ENCODE measurements at regions not wholly inside any gene's neighbourhood (a gene's known extent, or its start where the extent isn't known, plus 50 kb on each side); places are given as distances from the start of the nearest gene placed in this dataset.

DNA sequence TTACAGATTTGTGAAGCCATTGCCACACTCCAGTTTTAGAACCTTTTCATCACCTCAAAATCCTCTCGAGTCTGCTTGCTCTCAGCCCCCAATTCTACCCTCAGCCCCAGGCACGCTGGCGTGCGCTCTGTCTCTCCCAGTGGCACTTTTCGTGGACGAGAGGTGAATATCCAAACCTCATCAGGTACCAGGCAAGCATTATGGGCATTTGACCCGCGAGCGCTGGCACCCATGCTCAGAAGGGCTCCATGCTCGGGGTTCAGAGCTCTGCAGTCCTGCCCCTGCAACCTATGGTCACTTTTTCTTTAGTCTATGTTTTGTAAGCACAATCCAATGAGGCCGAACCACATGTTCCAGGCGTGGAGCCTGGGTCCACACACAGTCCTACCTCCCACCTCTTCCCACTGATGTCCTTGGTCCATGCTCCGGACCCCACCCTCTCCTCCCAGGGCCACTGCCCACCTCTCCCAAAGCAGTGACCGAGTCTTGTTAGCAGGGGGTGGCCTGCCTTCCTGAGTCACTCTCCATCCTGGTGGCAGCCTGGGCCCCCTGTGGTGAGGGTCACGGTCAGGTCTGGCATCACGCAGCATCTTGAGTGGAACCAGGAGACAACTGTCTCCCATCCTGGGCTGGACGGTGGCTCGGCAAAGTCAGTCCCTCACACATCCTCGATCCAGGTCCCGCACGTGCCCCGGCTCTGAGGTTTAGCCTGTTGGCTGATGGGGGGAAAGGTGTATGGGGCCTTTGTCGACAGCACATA lies 256.9 kb downstream of the NDUFA10 start:
- Histone ChIP-seq H3K4me1 (ENCODE audit: control insufficient read depth in 1 of 2, insufficient read depth in 1 of 2, low read depth in 1 of 2, low read length in 1 of 2) (no peaks in the 10 kb centered on the region), H3K27me3 (peaks cover 17% of the 10 kb centered on the region), H3K9me3 (no peaks in the 10 kb centered on the region), H3K36me3 (no peaks in the 10 kb centered on the region), H3K27ac (no peak overlapping the region), H3K4me3 (ENCODE audit: low read depth in 1 of 2, low read length in 1 of 2) (no peak overlapping the region)
- TF ChIP-seq, protein P1, sequence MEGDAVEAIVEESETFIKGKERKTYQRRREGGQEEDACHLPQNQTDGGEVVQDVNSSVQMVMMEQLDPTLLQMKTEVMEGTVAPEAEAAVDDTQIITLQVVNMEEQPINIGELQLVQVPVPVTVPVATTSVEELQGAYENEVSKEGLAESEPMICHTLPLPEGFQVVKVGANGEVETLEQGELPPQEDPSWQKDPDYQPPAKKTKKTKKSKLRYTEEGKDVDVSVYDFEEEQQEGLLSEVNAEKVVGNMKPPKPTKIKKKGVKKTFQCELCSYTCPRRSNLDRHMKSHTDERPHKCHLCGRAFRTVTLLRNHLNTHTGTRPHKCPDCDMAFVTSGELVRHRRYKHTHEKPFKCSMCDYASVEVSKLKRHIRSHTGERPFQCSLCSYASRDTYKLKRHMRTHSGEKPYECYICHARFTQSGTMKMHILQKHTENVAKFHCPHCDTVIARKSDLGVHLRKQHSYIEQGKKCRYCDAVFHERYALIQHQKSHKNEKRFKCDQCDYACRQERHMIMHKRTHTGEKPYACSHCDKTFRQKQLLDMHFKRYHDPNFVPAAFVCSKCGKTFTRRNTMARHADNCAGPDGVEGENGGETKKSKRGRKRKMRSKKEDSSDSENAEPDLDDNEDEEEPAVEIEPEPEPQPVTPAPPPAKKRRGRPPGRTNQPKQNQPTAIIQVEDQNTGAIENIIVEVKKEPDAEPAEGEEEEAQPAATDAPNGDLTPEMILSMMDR (IDR thresholded peaks at IDR 0.05), result no peak

DNA sequence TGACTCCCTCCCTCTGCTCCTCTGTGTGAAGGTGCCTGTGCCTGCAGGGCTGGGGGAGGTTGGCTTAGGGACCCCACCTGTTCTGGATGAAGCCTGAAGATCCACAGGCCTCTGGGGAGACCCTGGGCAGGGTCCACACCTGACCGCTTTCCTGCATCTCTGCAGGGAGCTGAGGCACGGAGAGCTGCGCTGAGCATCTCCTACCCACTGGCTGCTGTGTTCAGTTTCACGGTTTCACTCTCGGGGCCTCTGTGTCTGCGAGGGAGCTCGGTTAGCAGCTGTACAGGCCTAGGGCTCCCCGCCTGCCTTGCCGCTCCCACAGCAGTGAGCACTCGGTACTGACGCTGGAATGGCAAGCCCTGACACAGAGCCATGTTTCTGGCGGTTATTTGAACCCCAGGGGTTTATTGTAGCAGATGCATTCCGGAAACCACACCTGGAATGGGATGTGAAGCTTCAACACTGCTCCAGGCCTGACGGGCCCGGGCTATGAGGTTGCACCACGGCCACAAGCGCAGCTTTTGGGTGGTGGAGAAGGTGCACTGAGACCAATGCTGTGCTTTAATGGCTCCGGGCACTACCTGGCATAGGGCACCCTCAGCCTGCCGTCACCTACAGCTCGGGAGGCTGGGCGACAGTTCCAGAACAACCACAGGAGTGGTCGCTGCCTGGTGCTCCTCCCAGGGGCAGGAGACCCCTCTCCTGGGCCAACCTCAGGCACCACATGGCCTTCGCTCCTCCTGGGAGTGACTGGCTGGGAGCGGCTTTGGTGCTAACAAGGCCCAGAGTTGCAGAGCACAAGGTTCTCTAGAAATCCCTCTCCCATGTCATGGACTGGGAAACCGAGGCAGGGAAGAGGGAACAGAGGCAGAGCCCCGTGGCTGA lies 257.9 kb downstream of the NDUFA10 start:
- TF ChIP-seq, protein P1 (IDR thresholded peaks at IDR 0.05), result no peak
- Histone ChIP-seq H3K4me3 (ENCODE audit: low read depth in 1 of 2, low read length in 1 of 2) (no peak overlapping the region), H3K9me3 (no peaks in the 10 kb centered on the region), H3K27me3 (peaks cover 17% of the 10 kb centered on the region), H3K4me1 (ENCODE audit: control insufficient read depth in 1 of 2, insufficient read depth in 1 of 2, low read depth in 1 of 2, low read length in 1 of 2) (no peaks in the 10 kb centered on the region), H3K36me3 (no peaks in the 10 kb centered on the region), H3K27ac (no peak overlapping the region)

DNA sequence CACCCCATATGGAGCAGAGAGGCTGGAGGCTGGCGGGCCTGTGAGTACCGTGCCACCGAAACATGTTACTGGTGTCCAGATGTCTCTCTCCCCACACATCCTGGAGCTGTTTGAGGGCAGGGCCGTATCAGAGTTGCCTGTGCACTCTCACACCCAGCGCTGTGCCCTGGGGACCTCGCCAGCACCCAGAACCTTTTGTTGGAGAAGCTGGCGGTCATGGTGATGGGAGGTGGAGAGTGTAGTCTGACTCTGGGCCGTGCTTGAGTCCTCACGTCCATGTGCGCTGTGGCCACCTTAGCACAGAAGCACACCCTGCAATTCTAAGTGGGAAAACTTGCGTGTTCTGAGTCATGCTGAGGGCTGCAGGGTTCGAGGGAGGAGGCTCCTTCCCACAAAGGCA lies 259.2 kb downstream of the NDUFA10 start:
- Histone ChIP-seq H3K9me3 (no peaks in the 10 kb centered on the region), H3K4me1 (ENCODE audit: control insufficient read depth in 1 of 2, insufficient read depth in 1 of 2, low read depth in 1 of 2, low read length in 1 of 2) (no peaks in the 10 kb centered on the region), H3K4me3 (ENCODE audit: low read depth in 1 of 2, low read length in 1 of 2) (no peak overlapping the region), H3K36me3 (no peaks in the 10 kb centered on the region), H3K27ac (no peak overlapping the region), H3K27me3 (peaks cover 17% of the 10 kb centered on the region)
- TF ChIP-seq, protein P1 (IDR thresholded peaks at IDR 0.05), result no peak

DNA sequence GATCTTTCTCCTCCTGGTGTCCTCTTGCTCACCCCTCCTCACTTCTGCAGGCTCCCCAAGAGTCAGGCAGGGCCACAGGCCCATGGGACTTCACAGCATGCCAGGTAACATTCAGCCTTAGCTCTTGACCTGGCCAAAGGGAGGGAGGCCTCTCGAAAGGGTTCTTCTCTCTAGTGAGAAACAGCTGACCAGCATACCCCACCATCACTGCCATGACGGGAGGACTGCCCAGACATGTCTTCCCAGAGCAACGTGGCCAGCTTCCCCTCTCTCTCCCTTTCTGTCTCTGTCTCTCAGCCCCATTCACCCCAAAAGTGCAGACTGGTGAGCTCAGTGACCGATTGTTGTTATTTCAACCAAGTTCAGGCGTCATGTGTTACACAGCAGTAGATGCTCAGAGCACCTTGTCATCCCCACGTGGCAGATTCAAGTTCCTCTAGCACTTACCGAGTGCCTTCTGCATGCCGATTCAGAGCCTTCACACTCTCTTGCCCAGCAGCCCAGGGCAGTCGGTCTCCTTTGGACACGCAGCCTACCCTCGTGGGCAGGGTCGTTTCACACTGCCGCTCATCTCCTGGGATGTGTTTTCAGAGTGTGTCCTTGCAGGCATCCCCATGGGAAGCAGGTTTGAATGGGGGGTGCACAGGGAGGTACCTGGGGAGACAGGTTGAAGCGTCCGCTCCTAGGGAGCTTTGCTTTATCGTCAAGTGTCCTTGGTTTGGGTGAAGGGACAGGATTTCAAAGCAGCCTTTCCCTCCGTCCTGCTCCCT lies 259.9 kb downstream of the NDUFA10 start:
- Histone ChIP-seq H3K27me3 (peaks cover 21% of the 10 kb centered on the region), H3K27ac (no peak overlapping the region), H3K9me3 (no peaks in the 10 kb centered on the region), H3K4me1 (ENCODE audit: control insufficient read depth in 1 of 2, insufficient read depth in 1 of 2, low read depth in 1 of 2, low read length in 1 of 2) (no peaks in the 10 kb centered on the region), H3K4me3 (ENCODE audit: low read depth in 1 of 2, low read length in 1 of 2) (no peak overlapping the region), H3K36me3 (no peaks in the 10 kb centered on the region)
- TF ChIP-seq, protein P1 (IDR thresholded peaks at IDR 0.05), result no peak

DNA sequence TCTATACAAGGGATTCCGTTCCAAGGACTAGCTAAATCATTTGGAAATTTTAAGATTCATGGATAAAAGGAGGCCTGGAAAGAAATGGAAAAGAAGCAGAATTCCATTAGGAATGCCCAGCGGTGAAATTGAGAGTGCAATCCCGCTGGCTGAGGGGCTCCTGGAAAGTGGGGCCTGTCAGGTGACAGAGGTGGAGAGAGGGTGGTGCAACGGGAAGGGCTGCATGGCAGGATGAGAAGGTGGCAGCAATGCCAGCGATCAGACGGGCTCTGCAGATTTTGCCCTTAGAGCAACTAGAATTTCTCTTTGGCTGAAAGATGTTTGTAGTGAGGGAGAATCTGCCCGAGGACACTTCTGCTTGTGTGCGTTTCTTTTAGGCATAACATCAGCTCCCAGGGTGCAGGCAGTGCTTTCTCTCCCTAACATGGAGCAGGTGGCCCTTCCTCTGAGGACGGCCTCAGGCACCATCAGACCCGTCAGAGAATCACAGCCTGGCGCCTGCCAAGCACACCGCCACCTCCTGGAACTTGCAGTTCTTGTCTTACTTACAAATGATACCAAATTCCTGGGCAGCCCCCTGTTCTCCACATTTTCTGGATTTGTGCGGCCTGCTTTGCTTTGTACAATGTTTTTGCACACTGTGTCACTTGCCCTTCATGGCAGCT lies 261.6 kb downstream of the NDUFA10 start:
- Histone ChIP-seq H3K4me1 (ENCODE audit: control insufficient read depth in 1 of 2, insufficient read depth in 1 of 2, low read depth in 1 of 2, low read length in 1 of 2) (no peaks in the 10 kb centered on the region), H3K27me3 (peaks cover 4% of the 10 kb centered on the region), H3K9me3 (no peaks in the 10 kb centered on the region), H3K36me3 (no peaks in the 10 kb centered on the region), H3K4me3 (ENCODE audit: low read depth in 1 of 2, low read length in 1 of 2) (no peak overlapping the region), H3K27ac (no peak overlapping the region)
- TF ChIP-seq, protein P1 (IDR thresholded peaks at IDR 0.05), result no peak
